K562 (cell line): ENCODE measurements at regions not wholly inside any gene's neighbourhood (a gene's known extent, or its start where the extent isn't known, plus 50 kb on each side); places are given as distances from the start of the nearest gene placed in this dataset.

Experiments used
- CHD2 ChIP-seq: IDR thresholded peaks from 2 replicates; pipeline ENCODE4 v1.6.1; 2011; ENCODE audit warnings: low read depth, low read length
- CSDE1 ChIP-seq, 2 experiments: fragments of 450-650 bp; IDR thresholded peaks; 2 replicates each; pipeline ENCODE4 v1.6.1; 2016; ENCODE audit warnings: mild to moderate bottlenecking in 1 of 2
- FOSL1 ChIP-seq: fragments of 200-800 bp; sonication (Bioruptor generic); conservative IDR thresholded peaks from 2 replicates; pipeline ENCODE4 v1.6.1; 2016; ENCODE audit warnings: missing genetic modification characterization, missing compliant biosample characterization
- FUS ChIP-seq: fragments of 200-400 bp; formaldehyde crosslinking; optimal IDR thresholded peaks from 2 replicates; pipeline ENCODE3; 2017; ENCODE audit warnings: low read depth, low read length
- MAFF ChIP-seq: IDR thresholded peaks from 2 replicates; pipeline ENCODE4 v1.6.1; 2012; ENCODE audit warnings: low read length, improper control_type of control experiment
- MECOM ChIP-seq: fragments of 250-450 bp; sonication (Bioruptor Pico); IDR thresholded peaks from 2 replicates; pipeline ENCODE4 v1.8.0; 2022; ENCODE audit warnings: inconsistent platforms
- RFX7 ChIP-seq: fragments of 250-450 bp; sonication (Bioruptor Pico); IDR thresholded peaks from 2 replicates; pipeline ENCODE4 v1.5.1; 2021; ENCODE audit warnings: mild to moderate bottlenecking
- RNF2 ChIP-seq: sonication (generic); IDR thresholded peaks from 2 replicates; pipeline ENCODE4 v1.6.1; 2016
- SRF ChIP-seq, 2 experiments: fragments of 250-450, 450-650 bp in 1 of 2; sonication (Bioruptor Pico) in 1 of 2; sonication (generic) in 1 of 2; formaldehyde crosslinking; IDR thresholded peaks; 2 replicates each; pipeline versions ENCODE4 v1.5.0 to v1.5.1; 2020 to 2022; ENCODE audit warnings: mild to moderate bottlenecking in 1 of 2, missing genetic modification reagents in 1 of 2
- TF ChIP-seq, protein P1 (sequence below): fragments of 200-600 bp; sonication (generic); IDR thresholded peaks from one replicate; pipeline ENCODE4 v1.6.1; 2012; ENCODE audit warnings: mild to moderate bottlenecking, low read depth, low read length, inconsistent platforms
- TF ChIP-seq, protein P2 (sequence below): fragments of 450-650 bp; formaldehyde crosslinking; IDR thresholded peaks from 2 replicates; pipeline ENCODE4 v1.4.0; 2020; ENCODE audit warnings: mild to moderate bottlenecking, mixed read lengths

DNA sequence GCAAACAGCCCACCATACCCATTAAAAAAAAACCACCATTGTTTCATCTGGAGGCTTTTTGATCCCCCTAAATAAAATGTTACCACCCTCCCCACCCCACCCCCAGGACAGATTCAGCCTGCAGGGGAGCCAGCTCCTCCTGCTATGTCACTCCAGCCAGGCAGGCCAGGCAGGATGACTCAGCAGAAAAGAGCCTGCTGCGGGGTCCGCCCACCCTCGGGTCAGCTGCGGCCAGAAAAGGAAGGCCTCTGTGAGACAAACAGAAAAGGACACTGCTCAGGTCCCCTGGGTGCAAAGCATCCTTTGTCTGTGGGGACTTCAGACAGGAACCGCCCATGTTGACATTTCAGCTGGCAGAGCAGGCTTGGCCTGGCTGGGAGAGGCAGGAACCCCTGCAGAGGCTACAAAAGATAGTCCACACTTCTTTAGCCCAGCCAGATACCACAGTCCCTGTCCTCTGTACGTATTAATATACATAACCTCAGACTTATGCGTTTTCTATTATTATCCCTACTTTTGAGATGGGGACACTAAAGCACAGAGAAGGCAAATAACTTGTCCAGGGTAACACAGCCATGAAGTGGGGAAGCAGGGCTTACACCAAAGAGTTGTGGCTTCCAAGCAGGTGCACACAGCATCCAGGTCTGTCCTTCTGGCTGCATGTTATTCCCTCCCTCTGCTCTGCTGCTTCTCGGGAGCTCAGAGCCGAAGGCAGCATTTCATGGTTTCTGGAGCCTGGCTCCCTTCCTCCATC, 147.7 kb downstream of the CPEB2 start (continued):
- TF ChIP-seq RNF2 (no peak), CHD2 (no peak), RFX7 (CRISPR knock-in tag) (no peak), FUS (no peak), CSDE1 (IDR thresholded peaks at IDR 0.05) (no peak), FOSL1 (tag) (peak; percentile 50), MECOM (CRISPR knock-in tag) (no peak), MAFF (peak; percentile 98), SRF (CRISPR knock-in tag; IDR thresholded peaks at IDR 0.05) (peak in 1 of 2 experiments; percentile 67; a peak in 1 of 4 replicates)
- TF ChIP-seq, protein P1, sequence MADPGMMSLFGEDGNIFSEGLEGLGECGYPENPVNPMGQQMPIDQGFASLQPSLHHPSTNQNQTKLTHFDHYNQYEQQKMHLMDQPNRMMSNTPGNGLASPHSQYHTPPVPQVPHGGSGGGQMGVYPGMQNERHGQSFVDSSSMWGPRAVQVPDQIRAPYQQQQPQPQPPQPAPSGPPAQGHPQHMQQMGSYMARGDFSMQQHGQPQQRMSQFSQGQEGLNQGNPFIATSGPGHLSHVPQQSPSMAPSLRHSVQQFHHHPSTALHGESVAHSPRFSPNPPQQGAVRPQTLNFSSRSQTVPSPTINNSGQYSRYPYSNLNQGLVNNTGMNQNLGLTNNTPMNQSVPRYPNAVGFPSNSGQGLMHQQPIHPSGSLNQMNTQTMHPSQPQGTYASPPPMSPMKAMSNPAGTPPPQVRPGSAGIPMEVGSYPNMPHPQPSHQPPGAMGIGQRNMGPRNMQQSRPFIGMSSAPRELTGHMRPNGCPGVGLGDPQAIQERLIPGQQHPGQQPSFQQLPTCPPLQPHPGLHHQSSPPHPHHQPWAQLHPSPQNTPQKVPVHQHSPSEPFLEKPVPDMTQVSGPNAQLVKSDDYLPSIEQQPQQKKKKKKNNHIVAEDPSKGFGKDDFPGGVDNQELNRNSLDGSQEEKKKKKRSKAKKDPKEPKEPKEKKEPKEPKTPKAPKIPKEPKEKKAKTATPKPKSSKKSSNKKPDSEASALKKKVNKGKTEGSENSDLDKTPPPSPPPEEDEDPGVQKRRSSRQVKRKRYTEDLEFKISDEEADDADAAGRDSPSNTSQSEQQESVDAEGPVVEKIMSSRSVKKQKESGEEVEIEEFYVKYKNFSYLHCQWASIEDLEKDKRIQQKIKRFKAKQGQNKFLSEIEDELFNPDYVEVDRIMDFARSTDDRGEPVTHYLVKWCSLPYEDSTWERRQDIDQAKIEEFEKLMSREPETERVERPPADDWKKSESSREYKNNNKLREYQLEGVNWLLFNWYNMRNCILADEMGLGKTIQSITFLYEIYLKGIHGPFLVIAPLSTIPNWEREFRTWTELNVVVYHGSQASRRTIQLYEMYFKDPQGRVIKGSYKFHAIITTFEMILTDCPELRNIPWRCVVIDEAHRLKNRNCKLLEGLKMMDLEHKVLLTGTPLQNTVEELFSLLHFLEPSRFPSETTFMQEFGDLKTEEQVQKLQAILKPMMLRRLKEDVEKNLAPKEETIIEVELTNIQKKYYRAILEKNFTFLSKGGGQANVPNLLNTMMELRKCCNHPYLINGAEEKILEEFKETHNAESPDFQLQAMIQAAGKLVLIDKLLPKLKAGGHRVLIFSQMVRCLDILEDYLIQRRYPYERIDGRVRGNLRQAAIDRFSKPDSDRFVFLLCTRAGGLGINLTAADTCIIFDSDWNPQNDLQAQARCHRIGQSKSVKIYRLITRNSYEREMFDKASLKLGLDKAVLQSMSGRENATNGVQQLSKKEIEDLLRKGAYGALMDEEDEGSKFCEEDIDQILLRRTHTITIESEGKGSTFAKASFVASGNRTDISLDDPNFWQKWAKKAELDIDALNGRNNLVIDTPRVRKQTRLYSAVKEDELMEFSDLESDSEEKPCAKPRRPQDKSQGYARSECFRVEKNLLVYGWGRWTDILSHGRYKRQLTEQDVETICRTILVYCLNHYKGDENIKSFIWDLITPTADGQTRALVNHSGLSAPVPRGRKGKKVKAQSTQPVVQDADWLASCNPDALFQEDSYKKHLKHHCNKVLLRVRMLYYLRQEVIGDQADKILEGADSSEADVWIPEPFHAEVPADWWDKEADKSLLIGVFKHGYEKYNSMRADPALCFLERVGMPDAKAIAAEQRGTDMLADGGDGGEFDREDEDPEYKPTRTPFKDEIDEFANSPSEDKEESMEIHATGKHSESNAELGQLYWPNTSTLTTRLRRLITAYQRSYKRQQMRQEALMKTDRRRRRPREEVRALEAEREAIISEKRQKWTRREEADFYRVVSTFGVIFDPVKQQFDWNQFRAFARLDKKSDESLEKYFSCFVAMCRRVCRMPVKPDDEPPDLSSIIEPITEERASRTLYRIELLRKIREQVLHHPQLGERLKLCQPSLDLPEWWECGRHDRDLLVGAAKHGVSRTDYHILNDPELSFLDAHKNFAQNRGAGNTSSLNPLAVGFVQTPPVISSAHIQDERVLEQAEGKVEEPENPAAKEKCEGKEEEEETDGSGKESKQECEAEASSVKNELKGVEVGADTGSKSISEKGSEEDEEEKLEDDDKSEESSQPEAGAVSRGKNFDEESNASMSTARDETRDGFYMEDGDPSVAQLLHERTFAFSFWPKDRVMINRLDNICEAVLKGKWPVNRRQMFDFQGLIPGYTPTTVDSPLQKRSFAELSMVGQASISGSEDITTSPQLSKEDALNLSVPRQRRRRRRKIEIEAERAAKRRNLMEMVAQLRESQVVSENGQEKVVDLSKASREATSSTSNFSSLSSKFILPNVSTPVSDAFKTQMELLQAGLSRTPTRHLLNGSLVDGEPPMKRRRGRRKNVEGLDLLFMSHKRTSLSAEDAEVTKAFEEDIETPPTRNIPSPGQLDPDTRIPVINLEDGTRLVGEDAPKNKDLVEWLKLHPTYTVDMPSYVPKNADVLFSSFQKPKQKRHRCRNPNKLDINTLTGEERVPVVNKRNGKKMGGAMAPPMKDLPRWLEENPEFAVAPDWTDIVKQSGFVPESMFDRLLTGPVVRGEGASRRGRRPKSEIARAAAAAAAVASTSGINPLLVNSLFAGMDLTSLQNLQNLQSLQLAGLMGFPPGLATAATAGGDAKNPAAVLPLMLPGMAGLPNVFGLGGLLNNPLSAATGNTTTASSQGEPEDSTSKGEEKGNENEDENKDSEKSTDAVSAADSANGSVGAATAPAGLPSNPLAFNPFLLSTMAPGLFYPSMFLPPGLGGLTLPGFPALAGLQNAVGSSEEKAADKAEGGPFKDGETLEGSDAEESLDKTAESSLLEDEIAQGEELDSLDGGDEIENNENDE: no peak
- TF ChIP-seq, protein P2, sequence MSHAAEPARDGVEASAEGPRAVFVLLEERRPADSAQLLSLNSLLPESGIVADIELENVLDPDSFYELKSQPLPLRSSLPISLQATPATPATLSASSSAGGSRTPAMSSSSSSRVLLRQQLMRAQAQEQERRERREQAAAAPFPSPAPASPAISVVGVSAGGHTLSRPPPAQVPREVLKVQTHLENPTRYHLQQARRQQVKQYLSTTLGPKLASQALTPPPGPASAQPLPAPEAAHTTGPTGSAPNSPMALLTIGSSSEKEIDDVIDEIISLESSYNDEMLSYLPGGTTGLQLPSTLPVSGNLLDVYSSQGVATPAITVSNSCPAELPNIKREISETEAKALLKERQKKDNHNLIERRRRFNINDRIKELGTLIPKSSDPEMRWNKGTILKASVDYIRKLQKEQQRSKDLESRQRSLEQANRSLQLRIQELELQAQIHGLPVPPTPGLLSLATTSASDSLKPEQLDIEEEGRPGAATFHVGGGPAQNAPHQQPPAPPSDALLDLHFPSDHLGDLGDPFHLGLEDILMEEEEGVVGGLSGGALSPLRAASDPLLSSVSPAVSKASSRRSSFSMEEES: no peak
